ENCODE measurements at regions not wholly inside any gene's neighbourhood (a gene's known extent, or its start where the extent isn't known, plus 50 kb on each side); places are given as distances from the start of the nearest gene placed in this dataset.

DNA sequence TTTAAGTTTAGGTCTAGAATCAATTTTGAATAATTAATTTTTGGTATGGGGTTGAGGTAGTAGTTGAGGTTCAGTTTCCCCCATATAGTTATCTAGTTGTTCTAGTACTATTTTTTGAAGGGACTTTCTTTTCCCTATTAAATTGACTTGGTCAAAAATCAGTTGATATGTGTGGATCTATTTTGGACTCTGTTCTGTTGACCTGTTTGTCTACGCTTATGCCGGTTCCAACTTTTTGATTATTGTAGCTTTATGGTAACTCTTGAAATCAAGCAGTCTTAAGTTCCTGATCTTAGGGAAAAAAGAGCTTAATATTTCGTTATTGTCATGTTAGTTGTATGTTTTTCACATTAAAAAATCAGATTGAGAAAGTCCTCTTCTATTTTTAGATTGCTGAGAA, 60.7 kb downstream of the FOXD2 start:
- TF ChIP-seq, protein P1, sequence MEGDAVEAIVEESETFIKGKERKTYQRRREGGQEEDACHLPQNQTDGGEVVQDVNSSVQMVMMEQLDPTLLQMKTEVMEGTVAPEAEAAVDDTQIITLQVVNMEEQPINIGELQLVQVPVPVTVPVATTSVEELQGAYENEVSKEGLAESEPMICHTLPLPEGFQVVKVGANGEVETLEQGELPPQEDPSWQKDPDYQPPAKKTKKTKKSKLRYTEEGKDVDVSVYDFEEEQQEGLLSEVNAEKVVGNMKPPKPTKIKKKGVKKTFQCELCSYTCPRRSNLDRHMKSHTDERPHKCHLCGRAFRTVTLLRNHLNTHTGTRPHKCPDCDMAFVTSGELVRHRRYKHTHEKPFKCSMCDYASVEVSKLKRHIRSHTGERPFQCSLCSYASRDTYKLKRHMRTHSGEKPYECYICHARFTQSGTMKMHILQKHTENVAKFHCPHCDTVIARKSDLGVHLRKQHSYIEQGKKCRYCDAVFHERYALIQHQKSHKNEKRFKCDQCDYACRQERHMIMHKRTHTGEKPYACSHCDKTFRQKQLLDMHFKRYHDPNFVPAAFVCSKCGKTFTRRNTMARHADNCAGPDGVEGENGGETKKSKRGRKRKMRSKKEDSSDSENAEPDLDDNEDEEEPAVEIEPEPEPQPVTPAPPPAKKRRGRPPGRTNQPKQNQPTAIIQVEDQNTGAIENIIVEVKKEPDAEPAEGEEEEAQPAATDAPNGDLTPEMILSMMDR (IDR thresholded peaks at IDR 0.05): no peak
- TF ChIP-seq POLR2AphosphoS5 (IDR thresholded peaks at IDR 0.05) (no peak), POLR2A (IDR thresholded peaks at IDR 0.05) (no peak)

All from suprapubic skin (tissue), 4 donors.